NCI-H345 (cell line): ENCODE measurements at regions not wholly inside any gene's neighbourhood (a gene's known extent, or its start where the extent isn't known, plus 50 kb on each side); places are given as distances from the start of the nearest gene placed in this dataset.

ENCODE experiments used
- DNase-seq: peaks from one replicate; lab custom pipeline; 2025; lab: John Stamatoyannopoulos, UW

- DNase-seq, result no peak
Observed at GRCh38 chr9:84125046-84125445, 144.4 kb downstream of the RMI1 start.

- no peak for DNase-seq
Observed at GRCh38 chr9:84129529-84129928, 148.9 kb downstream of the RMI1 start.

- DNase-seq, result peak; percentile 70
Observed at GRCh38 chr9:84136119-84136868, 155.7 kb downstream of the RMI1 start.

GRCh38 chr9:84137968-84138367, 157.4 kb downstream of the RMI1 start:
- no peak for DNase-seq

- no peak for DNase-seq
Observed at GRCh38 chr9:84138541-84138940, 157.9 kb downstream of the RMI1 start.

- DNase-seq, result peak; percentile 82
Observed at GRCh38 chr9:84139296-84140070, 158.9 kb downstream of the RMI1 start.

GRCh38 chr9:84140535-84141101, 160.0 kb downstream of the RMI1 start:
- peak; percentile 61 for DNase-seq

- DNase-seq, result no peak
Observed at GRCh38 chr9:84141741-84142370, 161.3 kb downstream of the RMI1 start.

GRCh38 chr9:84145031-84145430, 164.4 kb downstream of the RMI1 start:
- no peak for DNase-seq

GRCh38 chr9:84145780-84146179, 165.2 kb downstream of the RMI1 start:
- no peak for DNase-seq

GRCh38 chr9:84146893-84147710, 166.5 kb downstream of the RMI1 start:
- DNase-seq, result no peak

GRCh38 chr9:84151236-84151635, 170.6 kb downstream of the RMI1 start:
- no peak for DNase-seq

- no peak for DNase-seq
Observed at GRCh38 chr9:84151640-84152039, 171.0 kb downstream of the RMI1 start.

GRCh38 chr9:84152204-84152603, 171.6 kb downstream of the RMI1 start:
- no peak for DNase-seq

- DNase-seq, result no peak
Observed at GRCh38 chr9:84153885-84154284, 173.3 kb downstream of the RMI1 start.

GRCh38 chr9:84154320-84154719, 173.7 kb downstream of the RMI1 start:
- DNase-seq, result no peak

- DNase-seq, result no peak
Observed at GRCh38 chr9:84163052-84163650, 177.4 kb downstream of the SLC28A3 start.

GRCh38 chr9:84166891-84167290, 173.7 kb downstream of the SLC28A3 start:
- DNase-seq, result no peak

GRCh38 chr9:84169240-84169639, 171.3 kb downstream of the SLC28A3 start:
- DNase-seq, result no peak

GRCh38 chr9:84170521-84171141, 169.9 kb downstream of the SLC28A3 start:
- DNase-seq, result no peak

GRCh38 chr9:84173961-84174360, 166.6 kb downstream of the SLC28A3 start:
- no peak for DNase-seq
